ENCODE measurements at regions not wholly inside any gene's neighbourhood (a gene's known extent, or its start where the extent isn't known, plus 50 kb on each side); places are given as distances from the start of the nearest gene placed in this dataset.

DNA sequence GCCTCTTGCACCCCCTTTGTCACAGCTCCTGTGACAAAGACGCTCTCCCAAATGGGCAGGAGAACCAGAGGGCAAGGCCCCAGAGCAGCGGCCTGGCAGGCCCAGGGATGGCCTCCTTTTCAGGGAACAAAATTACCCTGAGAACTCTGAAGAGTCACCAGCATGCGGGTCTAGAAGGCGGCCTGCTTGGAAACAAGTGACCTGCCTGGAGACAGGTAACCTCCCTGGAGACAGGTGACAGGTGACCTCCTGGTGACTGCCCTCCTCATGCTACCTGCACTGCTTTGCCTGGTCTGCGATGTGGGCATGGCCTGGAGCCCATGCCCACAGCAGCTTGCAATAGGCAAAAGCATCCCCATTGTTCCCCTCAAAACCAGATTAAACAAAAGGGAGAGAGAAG, 86.5 kb upstream of the ZC3H12A start:
- H3K4me1 ChIP-seq (ENCODE audit: control insufficient read depth in 2 of 2, insufficient read depth in 2 of 2, low read length in 2 of 2), result no peaks in the 10 kb centered on the region
- H3K9me3 ChIP-seq (ENCODE audit: control insufficient read depth in 2 of 2, low read length in 2 of 2), result no peaks in the 10 kb centered on the region
- H3K27me3 ChIP-seq (ENCODE audit: control insufficient read depth in 2 of 2, insufficient read depth in 2 of 2, low read length in 2 of 2), result peaks cover 0 to 7% of the 10 kb centered on the region in 2 donors
- no peak overlapping the region for H3K27ac ChIP-seq (ENCODE audit: low read depth in 2 of 2, low read length in 2 of 2)
- H3K9ac ChIP-seq (ENCODE audit: low read depth in 1 of 2, low read length in 2 of 2), result no peak overlapping the region
- H3K4me3 ChIP-seq (ENCODE audit: low read length in 2 of 2), result no peak overlapping the region
- no peaks in the 10 kb centered on the region for H3K36me3 ChIP-seq (ENCODE audit: control insufficient read depth in 2 of 2, insufficient read depth in 2 of 2, low read length in 2 of 2)

DNA sequence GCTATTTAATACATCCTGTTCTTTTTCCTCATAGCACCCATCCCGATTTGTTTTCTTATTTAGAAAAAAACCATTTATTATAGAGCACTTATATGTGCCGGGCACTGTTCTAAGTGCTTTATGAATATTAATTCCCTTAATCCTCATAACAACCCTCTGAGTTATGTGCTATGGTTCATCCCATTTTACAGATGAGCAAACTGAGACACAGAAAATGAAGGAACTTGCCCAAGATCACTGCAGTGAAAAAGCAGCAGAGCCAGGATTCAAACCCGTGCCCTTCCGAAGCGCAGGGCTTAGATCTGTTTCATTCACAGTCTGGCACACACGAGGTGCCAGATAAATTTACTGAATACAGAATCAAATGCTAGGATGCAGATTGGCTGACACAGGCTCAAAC, 85.1 kb upstream of the ZC3H12A start:
- peaks cover 0 to 14% of the 10 kb centered on the region in 2 donors for H3K27me3 ChIP-seq (ENCODE audit: control insufficient read depth in 2 of 2, insufficient read depth in 2 of 2, low read length in 2 of 2)
- H3K27ac ChIP-seq (ENCODE audit: low read depth in 2 of 2, low read length in 2 of 2), result no peak overlapping the region
- no peak overlapping the region for H3K4me3 ChIP-seq (ENCODE audit: low read length in 2 of 2)
- no peaks in the 10 kb centered on the region for H3K4me1 ChIP-seq (ENCODE audit: control insufficient read depth in 2 of 2, insufficient read depth in 2 of 2, low read length in 2 of 2)
- no peaks in the 10 kb centered on the region for H3K36me3 ChIP-seq (ENCODE audit: control insufficient read depth in 2 of 2, insufficient read depth in 2 of 2, low read length in 2 of 2)
- H3K9me3 ChIP-seq (ENCODE audit: control insufficient read depth in 2 of 2, low read length in 2 of 2), result no peaks in the 10 kb centered on the region
- no peak overlapping the region for H3K9ac ChIP-seq (ENCODE audit: low read depth in 1 of 2, low read length in 2 of 2)

DNA sequence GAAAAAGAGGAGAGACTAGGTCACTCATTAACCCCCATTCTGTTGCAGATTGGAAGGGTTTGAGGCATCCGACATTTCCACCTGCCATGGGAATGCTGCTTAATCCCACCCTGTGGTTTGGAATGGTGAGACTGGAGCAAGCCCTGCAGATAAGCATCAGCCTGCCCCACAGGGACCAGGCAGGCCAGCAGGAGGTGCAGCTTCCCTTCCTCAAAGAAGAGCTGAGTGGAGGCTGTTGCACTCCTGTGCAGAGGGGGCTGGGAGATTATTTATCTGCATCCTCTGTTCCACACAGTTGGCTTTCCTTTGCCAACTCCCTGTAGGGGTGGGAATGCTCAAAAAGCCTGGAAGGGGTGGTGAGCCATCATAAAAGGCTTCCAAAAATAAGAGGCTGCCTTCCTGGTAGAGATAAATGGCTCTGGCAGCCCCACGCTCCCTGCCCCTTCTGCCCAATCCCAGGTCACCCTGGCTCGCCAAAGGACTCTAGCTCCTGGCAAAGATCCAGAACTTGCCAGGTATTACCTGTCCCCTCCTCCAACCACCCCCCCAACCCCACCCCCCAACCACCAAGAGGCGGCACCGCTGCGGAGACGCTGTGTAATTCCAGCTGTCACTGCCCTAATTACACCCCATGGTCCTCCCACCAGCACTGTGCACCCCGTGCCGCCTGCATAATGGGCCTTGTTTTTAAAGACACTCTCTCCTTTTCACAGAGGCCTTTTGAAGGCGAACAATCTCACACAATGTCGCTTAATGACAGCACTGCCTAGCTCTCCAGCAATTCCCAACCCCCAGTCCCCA, 83.0 kb upstream of the ZC3H12A start:
- no peak overlapping the region for H3K9ac ChIP-seq (ENCODE audit: low read depth in 1 of 2, low read length in 2 of 2)
- H3K4me1 ChIP-seq (ENCODE audit: control insufficient read depth in 2 of 2, insufficient read depth in 2 of 2, low read length in 2 of 2), result no peaks in the 10 kb centered on the region
- no peak overlapping the region for H3K4me3 ChIP-seq (ENCODE audit: low read length in 2 of 2)
- H3K27ac ChIP-seq (ENCODE audit: low read depth in 2 of 2, low read length in 2 of 2), result no peak overlapping the region
- H3K27me3 ChIP-seq (ENCODE audit: control insufficient read depth in 2 of 2, insufficient read depth in 2 of 2, low read length in 2 of 2), result peaks cover 6 to 21% of the 10 kb centered on the region in 2 donors
- H3K36me3 ChIP-seq (ENCODE audit: control insufficient read depth in 2 of 2, insufficient read depth in 2 of 2, low read length in 2 of 2), result no peaks in the 10 kb centered on the region
- H3K9me3 ChIP-seq (ENCODE audit: control insufficient read depth in 2 of 2, low read length in 2 of 2), result no peaks in the 10 kb centered on the region

DNA sequence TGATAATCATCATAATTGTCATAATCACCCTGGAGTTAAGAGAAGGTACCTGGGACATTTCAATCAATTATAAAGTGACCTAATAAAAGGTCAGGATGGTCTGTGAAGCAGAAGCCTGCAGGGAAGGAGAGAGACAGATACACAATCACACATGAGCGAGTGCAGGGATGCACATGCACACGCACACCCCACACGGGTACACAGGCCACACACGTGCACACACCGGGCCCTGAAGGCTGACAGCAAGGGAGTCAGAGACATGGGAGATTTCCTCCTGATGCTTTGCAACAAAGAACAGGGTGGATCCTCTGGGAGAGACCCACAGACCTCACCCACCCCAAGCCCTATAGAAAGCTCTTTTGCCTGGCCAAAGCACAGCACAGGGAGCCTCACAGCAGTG, 82.3 kb upstream of the ZC3H12A start:
- Histone ChIP-seq H3K27ac (ENCODE audit: low read depth in 2 of 2, low read length in 2 of 2) (no peak overlapping the region), H3K9ac (ENCODE audit: low read depth in 1 of 2, low read length in 2 of 2) (no peak overlapping the region), H3K4me3 (ENCODE audit: low read length in 2 of 2) (no peak overlapping the region), H3K36me3 (ENCODE audit: control insufficient read depth in 2 of 2, insufficient read depth in 2 of 2, low read length in 2 of 2) (no peaks in the 10 kb centered on the region), H3K27me3 (ENCODE audit: control insufficient read depth in 2 of 2, insufficient read depth in 2 of 2, low read length in 2 of 2) (peaks cover 6 to 23% of the 10 kb centered on the region in 2 donors), H3K4me1 (ENCODE audit: control insufficient read depth in 2 of 2, insufficient read depth in 2 of 2, low read length in 2 of 2) (no peaks in the 10 kb centered on the region), H3K9me3 (ENCODE audit: control insufficient read depth in 2 of 2, low read length in 2 of 2) (no peaks in the 10 kb centered on the region)

DNA sequence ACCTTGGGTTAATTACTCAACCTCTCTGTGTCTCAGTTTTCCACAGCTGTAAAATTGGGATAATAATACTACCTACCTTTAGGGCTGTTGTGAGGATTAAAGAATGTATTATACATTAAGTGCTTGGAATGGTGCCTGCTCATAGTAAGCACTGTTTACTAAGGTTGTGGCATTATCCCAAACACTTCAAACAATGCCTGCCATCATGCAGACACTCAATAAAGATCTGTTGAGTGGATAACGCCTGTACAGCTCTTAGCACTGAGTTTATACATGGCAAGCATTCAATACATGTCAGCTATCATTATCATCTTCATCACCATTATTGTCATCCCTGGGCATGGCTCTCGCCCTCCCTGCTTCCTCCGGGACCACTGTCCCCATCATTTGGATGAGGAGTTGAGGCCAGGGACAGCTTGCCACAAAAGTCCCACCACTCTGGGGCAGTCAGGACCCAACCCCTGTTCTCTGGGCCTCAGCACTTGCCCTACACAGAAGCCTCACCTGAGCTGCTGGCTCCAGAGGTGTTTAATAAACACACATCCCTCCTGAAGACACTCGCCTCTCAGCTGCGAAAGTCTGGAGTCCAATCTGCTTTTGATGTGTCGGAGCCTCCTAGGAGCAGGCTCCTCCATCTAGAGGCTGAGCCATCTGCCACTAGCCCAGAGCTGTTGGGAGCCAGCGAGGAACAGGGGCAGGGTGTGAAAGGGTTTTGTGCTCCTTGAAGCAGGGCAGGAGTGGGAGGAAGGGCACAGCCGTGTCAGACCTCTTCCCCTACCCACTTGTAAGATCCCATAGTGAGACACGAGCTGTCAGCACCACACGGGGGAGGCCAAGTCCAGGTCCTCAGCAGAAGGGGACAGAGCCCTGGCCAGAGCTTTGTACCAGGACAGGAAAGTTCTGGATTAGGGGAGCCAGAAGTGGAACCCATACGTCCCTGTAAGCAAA, 80.9 kb upstream of the ZC3H12A start:
- Histone ChIP-seq H3K36me3 (ENCODE audit: control insufficient read depth in 2 of 2, insufficient read depth in 2 of 2, low read length in 2 of 2) (no peaks in the 10 kb centered on the region), H3K27me3 (ENCODE audit: control insufficient read depth in 2 of 2, insufficient read depth in 2 of 2, low read length in 2 of 2) (peaks cover 6 to 23% of the 10 kb centered on the region in 2 donors), H3K9me3 (ENCODE audit: control insufficient read depth in 2 of 2, low read length in 2 of 2) (no peaks in the 10 kb centered on the region), H3K27ac (ENCODE audit: low read depth in 2 of 2, low read length in 2 of 2) (no peak overlapping the region), H3K4me3 (ENCODE audit: low read length in 2 of 2) (no peak overlapping the region), H3K9ac (ENCODE audit: low read depth in 1 of 2, low read length in 2 of 2) (no peak overlapping the region), H3K4me1 (ENCODE audit: control insufficient read depth in 2 of 2, insufficient read depth in 2 of 2, low read length in 2 of 2) (no peaks in the 10 kb centered on the region)

DNA sequence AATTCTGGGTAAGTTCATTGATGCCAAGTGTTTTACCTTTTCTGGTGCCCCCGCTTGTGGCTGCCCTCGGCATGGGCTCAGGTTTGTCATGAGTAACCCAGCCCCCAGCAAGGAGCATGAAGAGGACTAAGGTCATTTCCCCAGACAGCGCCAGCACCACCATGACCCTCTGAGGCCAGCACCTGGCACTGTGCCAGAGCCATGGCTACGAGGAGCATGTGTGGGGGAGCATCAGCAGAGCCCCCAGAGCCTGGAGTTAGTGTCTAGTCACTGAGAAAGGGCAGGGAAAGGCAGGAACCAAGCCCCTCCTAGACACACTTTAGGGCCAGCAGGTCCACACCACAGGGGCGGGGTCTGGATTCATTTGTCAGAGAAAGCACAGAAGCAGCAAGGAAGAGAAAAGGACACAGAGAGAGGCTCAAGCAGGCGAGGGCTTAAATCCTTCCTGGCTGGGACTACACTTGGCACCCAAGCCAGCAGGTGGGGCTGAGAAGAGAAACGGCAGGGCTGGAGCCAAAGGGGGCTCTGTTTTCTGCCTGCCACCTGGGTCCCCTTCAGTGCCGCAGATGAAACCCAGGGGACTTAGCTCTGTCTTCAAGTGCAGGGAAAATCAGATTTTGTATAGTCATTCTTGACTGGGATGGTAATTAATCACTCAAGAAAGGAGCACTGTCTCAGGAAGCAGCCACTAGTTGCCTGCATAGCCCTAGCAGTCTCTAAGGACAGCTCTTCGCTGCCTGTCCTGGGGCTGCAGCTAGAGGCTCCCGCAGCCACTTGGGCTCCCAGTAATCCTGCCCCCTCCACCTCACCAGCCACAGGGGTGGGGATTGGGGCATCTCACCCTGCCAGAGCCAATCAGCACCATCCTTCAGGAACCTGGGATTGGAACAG, 79.6 kb upstream of the ZC3H12A start:
- Histone ChIP-seq H3K4me1 (ENCODE audit: control insufficient read depth in 2 of 2, insufficient read depth in 2 of 2, low read length in 2 of 2) (no peaks in the 10 kb centered on the region), H3K4me3 (ENCODE audit: low read length in 2 of 2) (no peak overlapping the region), H3K27ac (ENCODE audit: low read depth in 2 of 2, low read length in 2 of 2) (no peak overlapping the region), H3K9me3 (ENCODE audit: control insufficient read depth in 2 of 2, low read length in 2 of 2) (no peaks in the 10 kb centered on the region), H3K36me3 (ENCODE audit: control insufficient read depth in 2 of 2, insufficient read depth in 2 of 2, low read length in 2 of 2) (no peaks in the 10 kb centered on the region), H3K27me3 (ENCODE audit: control insufficient read depth in 2 of 2, insufficient read depth in 2 of 2, low read length in 2 of 2) (peaks cover 6 to 23% of the 10 kb centered on the region in 2 donors), H3K9ac (ENCODE audit: low read depth in 1 of 2, low read length in 2 of 2) (no peak overlapping the region)

DNA sequence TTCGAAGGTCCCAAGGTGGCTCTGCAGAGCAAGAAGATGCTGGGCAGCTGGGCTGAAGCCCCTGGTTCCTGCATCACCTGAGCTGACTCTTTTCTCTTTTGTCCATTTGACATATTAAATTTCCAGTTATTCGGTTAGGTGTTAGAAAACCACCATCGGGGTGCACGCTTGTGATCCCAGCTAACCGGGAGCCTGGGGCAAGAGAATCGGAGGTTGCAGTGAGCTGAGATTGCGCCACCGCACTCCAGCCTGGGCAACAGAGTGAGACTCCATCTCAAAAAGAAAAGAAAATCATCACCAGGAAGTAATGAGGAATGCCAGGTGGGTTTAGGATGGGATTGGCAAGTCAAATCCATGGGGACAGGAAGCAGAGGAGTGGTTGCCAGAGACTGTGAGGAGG, 76.3 kb upstream of the ZC3H12A start:
- Histone ChIP-seq H3K27me3 (ENCODE audit: control insufficient read depth in 2 of 2, insufficient read depth in 2 of 2, low read length in 2 of 2) (peaks cover 6 to 19% of the 10 kb centered on the region in 2 donors), H3K36me3 (ENCODE audit: control insufficient read depth in 2 of 2, insufficient read depth in 2 of 2, low read length in 2 of 2) (no peaks in the 10 kb centered on the region), H3K4me3 (ENCODE audit: low read length in 2 of 2) (no peak overlapping the region), H3K9me3 (ENCODE audit: control insufficient read depth in 2 of 2, low read length in 2 of 2) (no peaks in the 10 kb centered on the region), H3K9ac (ENCODE audit: low read depth in 1 of 2, low read length in 2 of 2) (no peak overlapping the region), H3K27ac (ENCODE audit: low read depth in 2 of 2, low read length in 2 of 2) (no peak overlapping the region), H3K4me1 (ENCODE audit: control insufficient read depth in 2 of 2, insufficient read depth in 2 of 2, low read length in 2 of 2) (no peaks in the 10 kb centered on the region)

DNA sequence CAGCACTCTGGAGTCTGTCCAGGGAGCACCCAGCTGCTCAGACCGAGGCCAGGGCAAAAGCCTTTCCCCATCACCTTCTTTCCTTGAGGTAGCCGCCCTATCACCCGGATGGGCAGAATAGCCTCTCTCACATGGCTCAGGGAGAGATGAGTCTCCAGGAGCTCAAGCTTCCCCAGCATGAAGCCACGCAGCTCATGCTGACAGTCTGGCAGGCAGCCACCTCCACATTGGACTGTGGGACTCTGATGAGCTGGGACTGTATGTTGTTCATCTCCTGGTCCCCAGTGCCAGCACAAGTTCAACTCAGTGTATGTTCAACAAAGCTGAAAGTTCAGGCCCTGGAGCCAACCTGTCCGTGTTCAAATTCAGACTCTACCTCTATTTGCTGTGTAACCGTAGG, 75.2 kb upstream of the ZC3H12A start:
- no peak overlapping the region for H3K4me3 ChIP-seq (ENCODE audit: low read length in 2 of 2)
- H3K9ac ChIP-seq (ENCODE audit: low read depth in 1 of 2, low read length in 2 of 2), result no peak overlapping the region
- no peaks in the 10 kb centered on the region for H3K4me1 ChIP-seq (ENCODE audit: control insufficient read depth in 2 of 2, insufficient read depth in 2 of 2, low read length in 2 of 2)
- no peak overlapping the region for H3K27ac ChIP-seq (ENCODE audit: low read depth in 2 of 2, low read length in 2 of 2)
- peaks cover 6 to 13% of the 10 kb centered on the region in 2 donors for H3K27me3 ChIP-seq (ENCODE audit: control insufficient read depth in 2 of 2, insufficient read depth in 2 of 2, low read length in 2 of 2)
- no peaks in the 10 kb centered on the region for H3K9me3 ChIP-seq (ENCODE audit: control insufficient read depth in 2 of 2, low read length in 2 of 2)
- H3K36me3 ChIP-seq (ENCODE audit: control insufficient read depth in 2 of 2, insufficient read depth in 2 of 2, low read length in 2 of 2), result no peaks in the 10 kb centered on the region

DNA sequence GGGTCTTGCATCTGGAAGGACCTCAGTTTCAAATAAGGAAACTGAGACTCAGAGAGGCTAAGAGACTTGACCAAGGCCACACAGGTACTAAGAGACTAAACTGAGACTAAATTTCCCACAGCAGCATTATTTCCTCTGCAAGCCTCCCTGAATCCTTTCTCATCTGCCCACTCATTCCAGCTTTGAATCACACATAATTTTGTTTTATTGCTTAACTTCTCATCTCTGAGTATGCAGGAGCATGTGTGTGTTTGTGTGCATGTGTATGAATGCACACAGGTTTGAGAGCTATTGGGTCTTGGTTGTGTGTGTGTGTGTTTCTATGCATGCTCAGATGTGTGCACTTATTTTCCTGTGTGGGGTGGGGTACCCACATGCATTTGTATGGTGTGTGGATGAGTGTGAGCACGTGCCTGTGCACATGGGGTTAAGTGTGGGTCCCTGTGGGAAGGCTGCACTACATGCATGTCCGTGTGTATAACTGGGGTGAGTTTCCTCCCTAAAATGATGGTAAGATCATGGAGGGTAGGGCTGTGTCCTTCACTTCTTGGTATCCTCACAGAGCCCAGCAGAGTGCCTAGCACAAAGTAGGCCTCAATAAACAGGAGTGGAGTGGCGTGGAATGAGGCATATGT, 74.4 kb upstream of the ZC3H12A start:
- no peak overlapping the region for H3K27ac ChIP-seq (ENCODE audit: low read depth in 2 of 2, low read length in 2 of 2)
- no peaks in the 10 kb centered on the region for H3K4me1 ChIP-seq (ENCODE audit: control insufficient read depth in 2 of 2, insufficient read depth in 2 of 2, low read length in 2 of 2)
- H3K36me3 ChIP-seq (ENCODE audit: control insufficient read depth in 2 of 2, insufficient read depth in 2 of 2, low read length in 2 of 2), result no peaks in the 10 kb centered on the region
- peaks cover 4 to 13% of the 10 kb centered on the region in 2 donors for H3K27me3 ChIP-seq (ENCODE audit: control insufficient read depth in 2 of 2, insufficient read depth in 2 of 2, low read length in 2 of 2)
- no peaks in the 10 kb centered on the region for H3K9me3 ChIP-seq (ENCODE audit: control insufficient read depth in 2 of 2, low read length in 2 of 2)
- no peak overlapping the region for H3K9ac ChIP-seq (ENCODE audit: low read depth in 1 of 2, low read length in 2 of 2)
- no peak overlapping the region for H3K4me3 ChIP-seq (ENCODE audit: low read length in 2 of 2)

Data from mucosa of rectum (tissue), 2 donors.